Osteoblast (primary cell): ENCODE measurements at regions not wholly inside any gene's neighbourhood (a gene's known extent, or its start where the extent isn't known, plus 50 kb on each side); places are given as distances from the start of the nearest gene placed in this dataset.

Source experiments
- DNase-seq: peaks from one replicate; pipeline ENCODE4 v3.0.0; 2011; ENCODE audit warnings: low spot score, mixed read lengths; ENCODE audit not compliant: insufficient read length; ENCODE audit errors: missing footprints
- H2AFZ ChIP-seq: 2 replicates; pipeline ENCODE4 v1.6.0; 2011; ENCODE audit warnings: mild to moderate bottlenecking, low read length
- H3K27ac ChIP-seq: 2 replicates; pipeline ENCODE4 v1.5.1; 2011; ENCODE audit warnings: mild to moderate bottlenecking, low read depth, low read length, moderate library complexity
- H3K27me3 ChIP-seq: 2 replicates; pipeline ENCODE4 v1.6.0; 2012; ENCODE audit warnings: mild to moderate bottlenecking, control low read depth, inconsistent platforms, low read length, moderate library complexity; ENCODE audit not compliant: insufficient read depth
- H3K36me3 ChIP-seq: 2 replicates; pipeline ENCODE4 v1.5.1; 2011; ENCODE audit warnings: mild to moderate bottlenecking, low read length, control low read depth, moderate library complexity; ENCODE audit not compliant: insufficient read depth
- H3K4me1 ChIP-seq: 2 replicates; pipeline ENCODE4 v1.5.1; 2011; ENCODE audit warnings: mild to moderate bottlenecking, low read length, control low read depth, moderate library complexity; ENCODE audit not compliant: insufficient read depth
- H3K4me2 ChIP-seq: 2 replicates; pipeline ENCODE4 v1.6.0; 2011; ENCODE audit warnings: mild to moderate bottlenecking, low read length; ENCODE audit not compliant: insufficient read depth
- H3K4me3 ChIP-seq: fragments of 200-600 bp; sonication (generic); 3 replicates; pipeline ENCODE4 v1.5.1; 2012; ENCODE audit warnings: mild to moderate bottlenecking, low read length, inconsistent platforms; ENCODE audit not compliant: insufficient read depth
- H3K79me2 ChIP-seq: 2 replicates; pipeline ENCODE4 v1.6.0; 2012; ENCODE audit warnings: mild to moderate bottlenecking, low read length, control low read depth, inconsistent platforms; ENCODE audit not compliant: insufficient read depth
- H3K9me3 ChIP-seq: 2 replicates; pipeline ENCODE4 v1.5.1; 2011; ENCODE audit warnings: low read depth, low read length, control low read depth
- H4K20me1 ChIP-seq: 2 replicates; pipeline ENCODE4 v1.6.0; 2012; ENCODE audit warnings: mild to moderate bottlenecking, low read length, control low read depth; ENCODE audit not compliant: insufficient read depth
- TF ChIP-seq, protein P1 (sequence below): IDR thresholded peaks from 2 replicates; pipeline ENCODE4 v1.5.1; 2011; ENCODE audit warnings: mild to moderate bottlenecking, low read depth, low read length, moderate library complexity; ENCODE audit errors: extremely low read depth

DNA sequence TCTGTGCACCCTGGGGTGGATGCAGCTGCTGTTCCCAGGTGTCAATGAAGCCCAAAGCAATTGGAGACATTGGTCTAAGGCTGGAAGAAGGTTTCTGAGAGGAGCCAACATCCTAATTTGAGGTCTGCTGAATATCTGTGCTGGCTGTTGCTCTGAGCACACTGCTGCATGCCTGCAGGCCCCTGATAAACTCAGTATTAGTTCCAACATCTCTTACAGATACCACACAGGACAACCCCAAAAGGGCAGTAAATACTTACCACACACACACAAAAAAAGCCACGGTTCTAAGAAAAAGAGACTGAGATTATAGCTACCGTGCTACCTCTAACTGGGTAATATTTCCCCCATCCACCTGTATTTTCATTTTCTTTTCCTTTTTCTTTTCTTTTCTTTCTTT, 164.3 kb upstream of the SOX4 start:
- Histone ChIP-seq H3K4me1 (no peaks in the 10 kb centered on the region), H3K27me3 (no peaks in the 10 kb centered on the region), H3K4me3 (no peak overlapping the region), H4K20me1 (no peaks in the 10 kb centered on the region), H3K79me2 (no peaks in the 10 kb centered on the region), H3K9me3 (no peaks in the 10 kb centered on the region), H3K27ac (no peak overlapping the region), H3K4me2 (no peak overlapping the region), H2AFZ (no peak overlapping the region), H3K36me3 (no peaks in the 10 kb centered on the region)
- TF ChIP-seq, protein P1, sequence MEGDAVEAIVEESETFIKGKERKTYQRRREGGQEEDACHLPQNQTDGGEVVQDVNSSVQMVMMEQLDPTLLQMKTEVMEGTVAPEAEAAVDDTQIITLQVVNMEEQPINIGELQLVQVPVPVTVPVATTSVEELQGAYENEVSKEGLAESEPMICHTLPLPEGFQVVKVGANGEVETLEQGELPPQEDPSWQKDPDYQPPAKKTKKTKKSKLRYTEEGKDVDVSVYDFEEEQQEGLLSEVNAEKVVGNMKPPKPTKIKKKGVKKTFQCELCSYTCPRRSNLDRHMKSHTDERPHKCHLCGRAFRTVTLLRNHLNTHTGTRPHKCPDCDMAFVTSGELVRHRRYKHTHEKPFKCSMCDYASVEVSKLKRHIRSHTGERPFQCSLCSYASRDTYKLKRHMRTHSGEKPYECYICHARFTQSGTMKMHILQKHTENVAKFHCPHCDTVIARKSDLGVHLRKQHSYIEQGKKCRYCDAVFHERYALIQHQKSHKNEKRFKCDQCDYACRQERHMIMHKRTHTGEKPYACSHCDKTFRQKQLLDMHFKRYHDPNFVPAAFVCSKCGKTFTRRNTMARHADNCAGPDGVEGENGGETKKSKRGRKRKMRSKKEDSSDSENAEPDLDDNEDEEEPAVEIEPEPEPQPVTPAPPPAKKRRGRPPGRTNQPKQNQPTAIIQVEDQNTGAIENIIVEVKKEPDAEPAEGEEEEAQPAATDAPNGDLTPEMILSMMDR: no peak
- DNase-seq: no peak

DNA sequence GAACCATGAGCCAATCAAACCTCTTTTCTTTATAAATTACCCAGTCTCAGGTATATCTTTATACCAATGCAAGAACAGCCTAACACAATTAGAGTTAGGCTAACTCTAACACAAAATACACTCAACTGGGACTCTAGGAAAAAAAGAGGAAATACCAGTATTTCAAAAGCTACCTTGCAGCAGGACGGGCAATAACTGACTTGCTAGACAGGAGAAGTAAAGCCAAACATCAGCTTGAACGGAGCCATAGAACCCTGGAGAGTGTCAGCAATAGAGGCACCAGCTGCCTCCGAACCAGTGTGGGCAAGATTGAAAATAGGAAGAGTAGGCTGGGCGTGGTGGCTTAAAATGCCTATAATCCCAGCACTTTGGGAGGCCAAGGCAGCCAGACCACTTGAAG, 162.0 kb upstream of the SOX4 start:
- Histone ChIP-seq H3K4me2 (no peak overlapping the region), H3K4me3 (no peak overlapping the region), H3K4me1 (no peaks in the 10 kb centered on the region), H3K27ac (no peak overlapping the region), H3K36me3 (no peaks in the 10 kb centered on the region), H3K27me3 (no peaks in the 10 kb centered on the region), H2AFZ (no peak overlapping the region), H3K9me3 (no peaks in the 10 kb centered on the region), H3K79me2 (no peaks in the 10 kb centered on the region), H4K20me1 (no peaks in the 10 kb centered on the region)
- TF ChIP-seq, protein P1: no peak
- no peak for DNase-seq

DNA sequence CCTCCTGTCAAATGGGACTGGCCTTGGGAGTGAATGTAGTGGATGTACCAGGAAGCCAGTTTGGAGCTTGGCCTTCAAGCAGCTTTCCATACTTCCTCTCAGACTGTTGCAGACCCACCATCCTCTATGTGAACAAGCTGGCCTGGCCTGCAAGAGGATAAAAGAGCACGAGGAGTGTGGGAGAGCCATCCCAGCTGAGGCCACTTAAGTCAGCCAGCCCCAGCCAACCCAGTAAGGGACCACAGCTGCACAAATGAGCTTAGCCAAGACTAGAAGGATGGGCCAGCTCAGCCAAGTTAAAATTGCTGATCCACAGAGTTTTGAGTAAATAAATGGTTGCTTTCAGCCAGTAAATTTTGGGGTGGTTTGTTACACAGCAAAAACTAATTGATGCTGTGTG, 156.9 kb upstream of the SOX4 start:
- no peak overlapping the region for H3K4me2 ChIP-seq
- no peak for DNase-seq
- H4K20me1 ChIP-seq: no peaks in the 10 kb centered on the region

DNA sequence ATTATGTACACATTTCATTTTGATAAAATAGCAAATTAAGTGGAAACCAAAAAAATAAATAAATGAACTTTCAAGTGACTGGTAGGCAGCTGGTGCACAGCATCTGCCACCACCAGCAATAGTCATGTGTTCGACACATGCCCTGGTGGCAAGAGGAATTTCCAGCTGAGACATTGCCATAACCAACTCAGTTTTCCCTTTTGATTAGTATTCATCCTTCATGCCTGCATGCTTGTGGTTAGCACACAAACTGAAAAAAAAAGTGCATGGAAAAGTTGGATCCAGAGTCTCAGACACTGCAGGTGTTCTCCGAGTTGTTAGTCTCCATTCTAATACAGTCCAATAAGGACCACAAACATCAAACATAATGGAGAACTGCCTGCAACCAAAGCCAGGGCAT, 156.0 kb upstream of the SOX4 start:
- DNase-seq: no peak
- H3K79me2 ChIP-seq: no peaks in the 10 kb centered on the region
- H3K4me1 ChIP-seq: no peaks in the 10 kb centered on the region

More for the DNA sequence above, 156.9 kb upstream of the SOX4 start:
- Histone ChIP-seq H3K27ac (no peak overlapping the region), H3K36me3 (no peaks in the 10 kb centered on the region), H3K4me3 (no peak overlapping the region), H2AFZ (no peak overlapping the region), H3K79me2 (no peaks in the 10 kb centered on the region), H3K4me1 (no peaks in the 10 kb centered on the region), H3K27me3 (no peaks in the 10 kb centered on the region), H3K9me3 (no peaks in the 10 kb centered on the region)
- TF ChIP-seq, protein P1: no peak

More for the DNA sequence above, 156.0 kb upstream of the SOX4 start:
- Histone ChIP-seq H3K4me3 (no peak overlapping the region), H3K27me3 (no peaks in the 10 kb centered on the region), H3K36me3 (no peaks in the 10 kb centered on the region), H2AFZ (no peak overlapping the region), H3K27ac (no peak overlapping the region), H3K4me2 (no peak overlapping the region), H3K9me3 (no peaks in the 10 kb centered on the region), H4K20me1 (no peaks in the 10 kb centered on the region)
- TF ChIP-seq, protein P1: no peak
